HG02938 (cell line): ENCODE measurements at regions not wholly inside any gene's neighbourhood (a gene's known extent, or its start where the extent isn't known, plus 50 kb on each side); places are given as distances from the start of the nearest gene placed in this dataset.
"Not testable (repeated sequence)": the region's sequence is repeated elsewhere in the genome, so short reads cannot be mapped to it uniquely, and the experiment has no call there.

Experiments used
- ATAC-seq: cut with Tn5 transposase; IDR thresholded peaks from one replicate; pipeline ENCODE4 v1.9.1; 2021; ENCODE audit warnings: mild to moderate bottlenecking, moderate library complexity; ENCODE audit not compliant: unreplicated experiment

- ATAC-seq, result no peak
Observed at GRCh38 chr16:59688006-59688405, 953.9 kb upstream of the GOT2 start.

GRCh38 chr16:59686405-59686804 is 952.3 kb upstream of the GOT2 start:
- ATAC-seq, result no peak

- no peak for ATAC-seq
Observed at GRCh38 chr16:59684911-59685310, 950.8 kb upstream of the GOT2 start.

GRCh38 chr16:59683709-59684108 is 949.6 kb upstream of the GOT2 start:
- ATAC-seq, result no peak

- no peak for ATAC-seq
Observed at GRCh38 chr16:59665618-59666220, 931.6 kb upstream of the GOT2 start.

GRCh38 chr16:59658572-59658971 is 924.5 kb upstream of the GOT2 start:
- ATAC-seq, result no peak

- no peak for ATAC-seq
Observed at GRCh38 chr16:59655031-59655430, 920.9 kb upstream of the GOT2 start.

GRCh38 chr16:59654455-59654854 is 920.3 kb upstream of the GOT2 start:
- no peak for ATAC-seq

- ATAC-seq, result no peak
Observed at GRCh38 chr16:59651662-59652061, 917.5 kb upstream of the GOT2 start.

GRCh38 chr16:59645194-59645593 is 911.1 kb upstream of the GOT2 start:
- no peak for ATAC-seq

GRCh38 chr16:59635674-59636073 is 901.6 kb upstream of the GOT2 start:
- no peak for ATAC-seq

- no peak for ATAC-seq
Observed at GRCh38 chr16:59634951-59635350, 900.8 kb upstream of the GOT2 start.

- ATAC-seq, result no peak
Observed at GRCh38 chr16:59634004-59634579, 900.0 kb upstream of the GOT2 start.

GRCh38 chr16:59632276-59632855 is 898.2 kb upstream of the GOT2 start:
- ATAC-seq, result no peak

- not testable (repeated sequence) for ATAC-seq
Observed at GRCh38 chr16:59624381-59624780, 890.3 kb upstream of the GOT2 start.

- ATAC-seq, result no peak
Observed at GRCh38 chr16:59614466-59615240, 880.5 kb upstream of the GOT2 start.

GRCh38 chr16:59612910-59613620 is 878.9 kb upstream of the GOT2 start:
- ATAC-seq, result not testable (repeated sequence)

- ATAC-seq, result no peak
Observed at GRCh38 chr16:59612094-59612493, 878.0 kb upstream of the GOT2 start.

- no peak for ATAC-seq
Observed at GRCh38 chr16:59611556-59611955, 877.4 kb upstream of the GOT2 start.

- ATAC-seq, result no peak
Observed at GRCh38 chr16:59605706-59606105, 871.6 kb upstream of the GOT2 start.

GRCh38 chr16:59604354-59604753 is 870.2 kb upstream of the GOT2 start:
- no peak for ATAC-seq
